Activated CD8-positive, alpha-beta T cell treated with anti-CD3 and anti-CD28 coated beads for 36 hours (primary cell): ENCODE measurements at regions not wholly inside any gene's neighbourhood (a gene's known extent, or its start where the extent isn't known, plus 50 kb on each side); places are given as distances from the start of the nearest gene placed in this dataset.

ENCODE experiments used
- ATAC-seq: fragments of 200-7000 bp; cut with Tn5 transposase; one replicate; pipeline ENCODE4 v1.10.0; 2021; ENCODE audit warnings: mild to moderate bottlenecking, moderate library complexity
- CTCF ChIA-PET: fragments of 350-600 bp; sonication (Branson Sonifier 250); formaldehyde crosslinking; loops from one replicate; lab custom pipeline; 2021; ENCODE audit warnings: antibody characterized with exemption; lab: Charles Lee
- POLR2A ChIA-PET: fragments of 350-600 bp; sonication (Branson Sonifier 250); formaldehyde crosslinking; loops from one replicate; lab custom pipeline; 2021; ENCODE audit warnings: antibody characterized with exemption; lab: Charles Lee
- DNase-seq: peaks from one replicate; pipeline ENCODE4 v3.0.0-alpha.2; 2020
- H3K27ac Mint-ChIP-seq: one replicate; pipeline ENCODE4 v1.8.0; 2021; ENCODE audit warnings: mild to moderate bottlenecking, mixed read lengths
- H3K27me3 Mint-ChIP-seq: one replicate; pipeline ENCODE4 v1.8.0; 2021; ENCODE audit warnings: mixed read lengths
- H3K36me3 Mint-ChIP-seq: one replicate; pipeline ENCODE4 v1.8.0; 2021; ENCODE audit warnings: low read depth, mixed read lengths
- H3K4me1 Mint-ChIP-seq: one replicate; pipeline ENCODE4 v1.8.0; 2021; ENCODE audit warnings: low read depth, mixed read lengths
- H3K4me3 Mint-ChIP-seq: one replicate; pipeline ENCODE4 v1.8.0; 2021; ENCODE audit warnings: mild to moderate bottlenecking, moderate library complexity, mixed read lengths
- H3K9me3 Mint-ChIP-seq: one replicate; pipeline ENCODE4 v1.8.0; 2021; ENCODE audit warnings: mixed read lengths
- CTCF ChIP-seq: fragments of 200-600 bp; IDR thresholded peaks from one replicate; pipeline ENCODE4 v1.8.0; 2022; ENCODE audit warnings: antibody characterized with exemption, mild to moderate bottlenecking
- intact Hi-C: fragments of 100-400 bp; cut with micrococcal nuclease; formaldehyde crosslinking; loops from one replicate; pipeline ENCODE4 v1.10.0; 2022

- intact Hi-C loops: no loop called here
- H3K36me3 Mint-ChIP-seq: no peaks in the 10 kb centered on the region
- CTCF ChIA-PET: interaction anchor here (0.7 to 1.0 kb wide), 2 partner anchors 14 to 135 kb away, joined by 3 read pairs; no protein-coding TSS in a partner anchor
- DNase-seq (peak; percentile 37), ATAC-seq (no peak)
- H3K27ac Mint-ChIP-seq: no peak overlapping the region
- POLR2A ChIA-PET: no interaction called here
- no peaks in the 10 kb centered on the region for H3K9me3 Mint-ChIP-seq
- TF ChIP-seq CTCF: peak; percentile 69
- H3K4me3 Mint-ChIP-seq: no peak overlapping the region
- peaks cover 5% of the 10 kb centered on the region for H3K27me3 Mint-ChIP-seq
- no peaks in the 10 kb centered on the region for H3K4me1 Mint-ChIP-seq
These were observed 305.1 kb downstream of the PSAT1 start for GRCh38 chr9:78601957-78602565.

GRCh38 chr9:78605041-78606000, 308.4 kb downstream of the PSAT1 start:
- no peak for DNase-seq
- H3K9me3 Mint-ChIP-seq: no peaks in the 10 kb centered on the region
- no peak overlapping the region for H3K27ac Mint-ChIP-seq
- ChIA-PET CTCF (no interaction called here), POLR2A (no interaction called here)
- no peaks in the 10 kb centered on the region for H3K4me1 Mint-ChIP-seq
- H3K27me3 Mint-ChIP-seq: peaks cover 3% of the 10 kb centered on the region
- TF ChIP-seq CTCF: no peak
- ATAC-seq: no peak
- intact Hi-C loops: no loop called here
- no peak overlapping the region for H3K4me3 Mint-ChIP-seq
- H3K36me3 Mint-ChIP-seq: no peaks in the 10 kb centered on the region

GRCh38 chr9:78606001-78606379, 309.1 kb downstream of the PSAT1 start:
- H3K4me3 Mint-ChIP-seq: no peak overlapping the region
- ATAC-seq (no peak), DNase-seq (no peak)
- ChIA-PET CTCF (no interaction called here), POLR2A (no interaction called here)
- intact Hi-C loops: no loop called here
- no peaks in the 10 kb centered on the region for H3K9me3 Mint-ChIP-seq
- no peak for TF ChIP-seq CTCF
- H3K27me3 Mint-ChIP-seq: peaks cover 1% of the 10 kb centered on the region
- no peak overlapping the region for H3K27ac Mint-ChIP-seq
- no peaks in the 10 kb centered on the region for H3K4me1 Mint-ChIP-seq
- no peaks in the 10 kb centered on the region for H3K36me3 Mint-ChIP-seq

GRCh38 chr9:78607853-78608252, 310.9 kb downstream of the PSAT1 start:
- DNase-seq (no peak), ATAC-seq (no peak)
- Mint-ChIP-seq H3K27ac (no peak overlapping the region), H3K36me3 (no peaks in the 10 kb centered on the region), H3K9me3 (no peaks in the 10 kb centered on the region), H3K4me3 (no peak overlapping the region), H3K27me3 (no peaks in the 10 kb centered on the region), H3K4me1 (no peaks in the 10 kb centered on the region)
- POLR2A ChIA-PET: no interaction called here
- no peak for TF ChIP-seq CTCF
- intact Hi-C loops: no loop called here
- CTCF ChIA-PET: no interaction called here

GRCh38 chr9:78609450-78609849, 312.5 kb downstream of the PSAT1 start:
- H3K27ac Mint-ChIP-seq: no peak overlapping the region
- DNase-seq: no peak
- no peaks in the 10 kb centered on the region for H3K9me3 Mint-ChIP-seq
- intact Hi-C loops: no loop called here
- H3K36me3 Mint-ChIP-seq: no peaks in the 10 kb centered on the region
- no peak overlapping the region for H3K4me3 Mint-ChIP-seq
- H3K4me1 Mint-ChIP-seq: no peaks in the 10 kb centered on the region
- POLR2A ChIA-PET: no interaction called here
- CTCF ChIA-PET: no interaction called here
- H3K27me3 Mint-ChIP-seq: no peaks in the 10 kb centered on the region
- TF ChIP-seq CTCF: no peak
- no peak for ATAC-seq
